IPS-15b (cell line): ENCODE measurements at regions not wholly inside any gene's neighbourhood (a gene's known extent, or its start where the extent isn't known, plus 50 kb on each side); places are given as distances from the start of the nearest gene placed in this dataset.

Experiments used
- H3K27me3 ChIP-seq: one replicate; pipeline ENCODE4 v1.6.1; 2013; ENCODE audit warnings: low read length; ENCODE audit not compliant: control insufficient read depth, insufficient read depth
- H3K36me3 ChIP-seq: one replicate; pipeline ENCODE4 v1.6.1; 2013; ENCODE audit warnings: low read length; ENCODE audit not compliant: control insufficient read depth, insufficient read depth
- H3K4me1 ChIP-seq: one replicate; pipeline ENCODE4 v1.6.1; 2013; ENCODE audit warnings: mild to moderate bottlenecking, low read length; ENCODE audit not compliant: control insufficient read depth, insufficient read depth
- H3K4me3 ChIP-seq: one replicate; pipeline ENCODE4 v1.5.1; 2013; ENCODE audit warnings: low read depth, low read length
- H3K9ac ChIP-seq: one replicate; pipeline ENCODE4 v1.6.1; 2013; ENCODE audit warnings: low read depth, mild to moderate bottlenecking, low read length
- H3K9me3 ChIP-seq: one replicate; pipeline ENCODE4 v1.6.1; 2013; ENCODE audit warnings: mild to moderate bottlenecking, low read length; ENCODE audit not compliant: control insufficient read depth, insufficient read depth

GRCh38 chr11:19344661-19345518 is 104.1 kb upstream of the E2F8 start:
- Histone ChIP-seq H3K4me3 (peak overlapping the region; percentile 58), H3K4me1 (peaks cover 8% of the 10 kb centered on the region), H3K9ac (no peak overlapping the region), H3K36me3 (no peaks in the 10 kb centered on the region), H3K27me3 (peaks cover 70% of the 10 kb centered on the region), H3K9me3 (no peaks in the 10 kb centered on the region)

- H3K4me1 ChIP-seq, result peaks cover 4% of the 10 kb centered on the region
- no peaks in the 10 kb centered on the region for H3K36me3 ChIP-seq
- no peaks in the 10 kb centered on the region for H3K9me3 ChIP-seq
- H3K4me3 ChIP-seq, result no peak overlapping the region
- H3K27me3 ChIP-seq, result peaks cover 57% of the 10 kb centered on the region
- no peak overlapping the region for H3K9ac ChIP-seq
Observed at GRCh38 chr11:19342036-19342435, 101.3 kb upstream of the E2F8 start.

GRCh38 chr11:19338375-19338774 is 97.6 kb upstream of the E2F8 start:
- Histone ChIP-seq H3K9ac (no peak overlapping the region), H3K4me3 (no peak overlapping the region), H3K9me3 (no peaks in the 10 kb centered on the region), H3K4me1 (no peaks in the 10 kb centered on the region), H3K27me3 (peaks cover 21% of the 10 kb centered on the region), H3K36me3 (no peaks in the 10 kb centered on the region)

GRCh38 chr11:19337779-19338178 is 97.0 kb upstream of the E2F8 start:
- H3K4me1 ChIP-seq, result no peaks in the 10 kb centered on the region
- H3K9ac ChIP-seq, result no peak overlapping the region
- H3K36me3 ChIP-seq, result no peaks in the 10 kb centered on the region
- no peaks in the 10 kb centered on the region for H3K9me3 ChIP-seq
- H3K4me3 ChIP-seq, result no peak overlapping the region
- H3K27me3 ChIP-seq, result peaks cover 15% of the 10 kb centered on the region

GRCh38 chr11:19336331-19336730 is 95.6 kb upstream of the E2F8 start:
- no peaks in the 10 kb centered on the region for H3K4me1 ChIP-seq
- H3K36me3 ChIP-seq, result no peaks in the 10 kb centered on the region
- no peak overlapping the region for H3K9ac ChIP-seq
- H3K27me3 ChIP-seq, result peaks cover 6% of the 10 kb centered on the region
- no peaks in the 10 kb centered on the region for H3K9me3 ChIP-seq
- no peak overlapping the region for H3K4me3 ChIP-seq

GRCh38 chr11:19332476-19332875 is 91.7 kb upstream of the E2F8 start:
- H3K9ac ChIP-seq, result no peak overlapping the region
- H3K36me3 ChIP-seq, result no peaks in the 10 kb centered on the region
- H3K4me1 ChIP-seq, result no peaks in the 10 kb centered on the region
- no peak overlapping the region for H3K4me3 ChIP-seq
- H3K27me3 ChIP-seq, result no peaks in the 10 kb centered on the region
- no peaks in the 10 kb centered on the region for H3K9me3 ChIP-seq

- Histone ChIP-seq H3K27me3 (no peaks in the 10 kb centered on the region), H3K9me3 (no peaks in the 10 kb centered on the region), H3K4me1 (no peaks in the 10 kb centered on the region), H3K9ac (no peak overlapping the region), H3K36me3 (no peaks in the 10 kb centered on the region), H3K4me3 (no peak overlapping the region)
Observed at GRCh38 chr11:19330416-19330815, 89.7 kb upstream of the E2F8 start.

GRCh38 chr11:19329970-19330369 is 89.2 kb upstream of the E2F8 start:
- Histone ChIP-seq H3K4me1 (no peaks in the 10 kb centered on the region), H3K4me3 (no peak overlapping the region), H3K9me3 (no peaks in the 10 kb centered on the region), H3K27me3 (no peaks in the 10 kb centered on the region), H3K9ac (no peak overlapping the region), H3K36me3 (no peaks in the 10 kb centered on the region)

GRCh38 chr11:19328586-19329311 is 88.0 kb upstream of the E2F8 start:
- Histone ChIP-seq H3K4me3 (no peak overlapping the region), H3K4me1 (no peaks in the 10 kb centered on the region), H3K9me3 (no peaks in the 10 kb centered on the region), H3K9ac (no peak overlapping the region), H3K36me3 (no peaks in the 10 kb centered on the region), H3K27me3 (no peaks in the 10 kb centered on the region)

GRCh38 chr11:19327280-19327679 is 86.5 kb upstream of the E2F8 start:
- no peaks in the 10 kb centered on the region for H3K27me3 ChIP-seq
- no peak overlapping the region for H3K4me3 ChIP-seq
- H3K36me3 ChIP-seq, result no peaks in the 10 kb centered on the region
- no peaks in the 10 kb centered on the region for H3K4me1 ChIP-seq
- H3K9ac ChIP-seq, result no peak overlapping the region
- no peaks in the 10 kb centered on the region for H3K9me3 ChIP-seq

- Histone ChIP-seq H3K4me1 (no peaks in the 10 kb centered on the region), H3K9me3 (no peaks in the 10 kb centered on the region), H3K9ac (no peak overlapping the region), H3K4me3 (no peak overlapping the region), H3K27me3 (no peaks in the 10 kb centered on the region), H3K36me3 (no peaks in the 10 kb centered on the region)
Observed at GRCh38 chr11:19326499-19326898, 85.8 kb upstream of the E2F8 start.

- Histone ChIP-seq H3K9ac (no peak overlapping the region), H3K36me3 (no peaks in the 10 kb centered on the region)
Observed at GRCh38 chr11:19323502-19323901, 82.8 kb upstream of the E2F8 start.

More at GRCh38 chr11:19323502-19323901, 82.8 kb upstream of the E2F8 start:
- no peaks in the 10 kb centered on the region for H3K27me3 ChIP-seq
- no peaks in the 10 kb centered on the region for H3K4me1 ChIP-seq
- no peaks in the 10 kb centered on the region for H3K9me3 ChIP-seq
- no peak overlapping the region for H3K4me3 ChIP-seq
